ENCODE measurements at regions not wholly inside any gene's neighbourhood (a gene's known extent, or its start where the extent isn't known, plus 50 kb on each side); places are given as distances from the start of the nearest gene placed in this dataset.

GRCh38 chr7:94100723-94101345, 96.7 kb upstream of the BET1 start:
- Histone ChIP-seq H3F3A (replicated peaks; ENCODE audit: low read depth) (no peaks in the 10 kb centered on the region), H3K4me2 (no peak overlapping the region), H3K27me3 (ENCODE audit: insufficient read depth) (no peaks in the 10 kb centered on the region), H3K79me2 (replicated peaks; ENCODE audit: insufficient read depth) (no peaks in the 10 kb centered on the region), H3K36me3 (ENCODE audit: insufficient read depth) (no peaks in the 10 kb centered on the region), H4K20me1 (replicated peaks; ENCODE audit: insufficient read depth) (no peaks in the 10 kb centered on the region), H2AFZ (no peak overlapping the region), H3K4me3 (no peak overlapping the region), H3K9me2 (ENCODE audit: insufficient read depth) (no peaks in the 10 kb centered on the region; the same call in 1 of the 2 replicates), H3K27ac (ENCODE audit: low read depth) (no peak overlapping the region), H3K4me1 (ENCODE audit: insufficient read depth) (no peaks in the 10 kb centered on the region)
- H3K27ac Mint-ChIP-seq, result no peak overlapping the region
- no peak for DNase-seq (ENCODE audit: low spot score)
- 0 out of 3 replicates have a peak, but pooled peaks cover 2% of the 10 kb centered on the region for H3K4me1 Mint-ChIP-seq
- no peak overlapping the region for H3K4me3 Mint-ChIP-seq
- no peak for ATAC-seq
- H3K27me3 Mint-ChIP-seq (ENCODE audit: insufficient read depth, low read depth, poor library complexity), result no peaks in the 10 kb centered on the region
- TF ChIP-seq REST (IDR thresholded peaks at IDR 0.05; ENCODE audit: unreplicated experiment), result no peak
- TF ChIP-seq EZH2phosphoT487 (IDR thresholded peaks at IDR 0.05; ENCODE audit: unreplicated experiment), result no peak
- TF ChIP-seq CTCF (conservative IDR thresholded peaks at IDR 0.05; ENCODE audit: low read depth in 2 of 2), result no peak
- no peak for TF ChIP-seq JUNB (IDR thresholded peaks at IDR 0.05; ENCODE audit: unreplicated experiment)
- no peak for TF ChIP-seq STAT1 (IDR thresholded peaks at IDR 0.05; ENCODE audit: unreplicated experiment)
- no peak for TF ChIP-seq ZNF331 (CRISPR knock-in tag; IDR thresholded peaks at IDR 0.05; ENCODE audit: low read depth)
- no peak for TF ChIP-seq POLR2AphosphoS5 (IDR thresholded peaks at IDR 0.05; ENCODE audit: low read depth)
- no peak for TF ChIP-seq CREB1 (CRISPR knock-in tag; IDR thresholded peaks at IDR 0.05; ENCODE audit: low read depth)
- TF ChIP-seq EZH2 (IDR thresholded peaks at IDR 0.05; ENCODE audit: low read depth, unreplicated experiment), result no peak
- TF ChIP-seq NANOG (IDR thresholded peaks at IDR 0.05; ENCODE audit: borderline replicate concordance), result no peak
- TF ChIP-seq ETS1 (IDR thresholded peaks at IDR 0.05), result no peak
- no peak for TF ChIP-seq ZNF114 (CRISPR knock-in tag; IDR thresholded peaks at IDR 0.05)
- H3K9me3 Mint-ChIP-seq, result peaks cover 19% of the 10 kb centered on the region
- peaks cover 8% of the 10 kb centered on the region; the same call in 2 of the 3 replicates for H3K36me3 Mint-ChIP-seq (ENCODE audit: low read depth)
